A549 (cell line): ENCODE measurements at regions not wholly inside any gene's neighbourhood (a gene's known extent, or its start where the extent isn't known, plus 50 kb on each side); places are given as distances from the start of the nearest gene placed in this dataset.
A peak's percentile ranks its signal among the peaks of the same experiment; 100 is the strongest.

Experiments
- ATAC-seq, 2 experiments: fragments of 200-7000 bp in 1 of 2; fragments of >200 bp in 1 of 2; cut with Nextera tagmentation in 1 of 2; cut with Tn5 transposase in 1 of 2; 3 replicates each; pipeline versions ENCODE4 v1.8.0 to v1.9.1; 2018 to 2020; ENCODE audit warnings: mild to moderate bottlenecking in 1 of 2, moderate library complexity in 1 of 2
- CTCF ChIA-PET: fragments of 300-600 bp; sonication (Branson Sonifier 250); formaldehyde crosslinking; extraction: SDS; loops from one replicate; lab custom pipeline; 2021; ENCODE audit warnings: antibody characterized with exemption, inconsistent platforms; lab: Yijun Ruan, JAX
- POLR2A ChIA-PET: fragments of 350-600 bp; formaldehyde crosslinking; extraction: SDS; loops from one replicate; lab custom pipeline; 2021; ENCODE audit warnings: antibody characterized with exemption, inconsistent platforms; lab: Yijun Ruan, JAX
- DNase-seq, 2 experiments: peaks; one replicate each; pipeline versions ENCODE4 v3.0.0 to v3.0.0-alpha.2; 2011 to 2016; ENCODE audit warnings: low read depth in 1 of 2, low spot score in 1 of 2
- FAIRE-seq: peaks from 2 replicates; lab custom pipeline; 2011; peaks lifted over from hg19 to GRCh38; lab: Jason Lieb, UNC
- H3K27ac ChIP-seq, 2 experiments: fragments of >200 bp; sonication (Bioruptor Twin); formaldehyde crosslinking; 3 replicates each; pipeline ENCODE4 v1.5.1; 2016 to 2017
- H3K4me1 ChIP-seq: fragments of >200 bp; sonication (Bioruptor Twin); formaldehyde crosslinking; 3 replicates; pipeline ENCODE4 v1.6.1; 2016
- H3K4me2 ChIP-seq: fragments of >200 bp; sonication (Bioruptor Twin); formaldehyde crosslinking; 3 replicates; pipeline ENCODE4 v1.6.1; 2016
- H3K4me3 ChIP-seq: fragments of >200 bp; sonication (Bioruptor Twin); formaldehyde crosslinking; 3 replicates; pipeline ENCODE4 v1.5.1; 2016
- H3K9me3 ChIP-seq: fragments of >200 bp; sonication (Bioruptor Twin); formaldehyde crosslinking; 3 replicates; pipeline ENCODE4 v1.6.1; 2016
- BCL3 ChIP-seq: fragments of >200 bp; sonication (Bioruptor Twin); formaldehyde crosslinking; IDR thresholded peaks from 3 replicates; pipeline ENCODE4 v1.6.1; 2016
- CBX8 ChIP-seq: fragments of 200-600 bp; sonication (generic); IDR thresholded peaks from 2 replicates; pipeline ENCODE4 v1.6.1; 2016
- CHD2 ChIP-seq: fragments of 150-350 bp; IDR thresholded peaks from 2 replicates; pipeline ENCODE4 v1.6.1; 2014; ENCODE audit warnings: low read length; ENCODE audit not compliant: partially characterized antibody
- EHF ChIP-seq: fragments of 250-450 bp; sonication (Bioruptor Pico); IDR thresholded peaks from 2 replicates; pipeline ENCODE4 v1.5.0; 2020; ENCODE audit warnings: mild to moderate bottlenecking
- EHMT2 ChIP-seq: fragments of 200-600 bp; sonication (generic); IDR thresholded peaks from 2 replicates; pipeline ENCODE4 v1.6.1; 2016; ENCODE audit warnings: antibody characterized with exemption, low read depth, mild to moderate bottlenecking, moderate library complexity
- FOSL2 ChIP-seq, 2 experiments: fragments of 450-650 bp in 1 of 2; fragments of >200 bp in 1 of 2; sonication (Bioruptor Twin) in 1 of 2; formaldehyde crosslinking; IDR thresholded peaks; 2 replicates each; pipeline versions ENCODE4 v1.5.0 to v1.6.1; 2016 to 2020; ENCODE audit warnings: mild to moderate bottlenecking in 1 of 2, moderate library complexity in 1 of 2
- HES2 ChIP-seq: fragments of >200 bp; sonication (Bioruptor Twin); formaldehyde crosslinking; IDR thresholded peaks from 2 replicates; pipeline ENCODE4 v1.6.1; 2016
- HEYL ChIP-seq: fragments of 250-450 bp; sonication (Bioruptor Pico); IDR thresholded peaks from 2 replicates; pipeline ENCODE4 v1.8.0; 2021; ENCODE audit warnings: mild to moderate bottlenecking, moderate library complexity
- HMGXB4 ChIP-seq: fragments of 250-450 bp; sonication (Bioruptor Pico); IDR thresholded peaks from 2 replicates; pipeline ENCODE4 v1.5.0; 2021; ENCODE audit warnings: mild to moderate bottlenecking, moderate library complexity, borderline replicate concordance
- HOXA7 ChIP-seq: fragments of 250-450 bp; sonication (Bioruptor Pico); IDR thresholded peaks from 2 replicates; pipeline ENCODE4 v1.5.0; 2020; ENCODE audit warnings: mild to moderate bottlenecking, moderate library complexity
- JUN ChIP-seq, 2 experiments: fragments of >200 bp; sonication (Bioruptor Twin); formaldehyde crosslinking; IDR thresholded peaks; 2 replicates in 1 of 2; 3 replicates in 1 of 2; pipeline ENCODE4 v1.6.1; 2016 to 2017
- MAFK ChIP-seq: fragments of 450-650 bp; IDR thresholded peaks from 2 replicates; pipeline ENCODE4 v1.6.1; 2014; ENCODE audit not compliant: partially characterized antibody
- MAZ ChIP-seq: fragments of 150-350 bp; IDR thresholded peaks from 2 replicates; pipeline ENCODE4 v1.6.1; 2014; ENCODE audit warnings: antibody characterized with exemption, low read depth, low read length, borderline replicate concordance
- MYC ChIP-seq: IDR thresholded peaks from 2 replicates; pipeline ENCODE4 v1.6.1; 2012; ENCODE audit warnings: mild to moderate bottlenecking, inconsistent platforms, low read length, improper control_type of control experiment, borderline replicate concordance
- POLR2AphosphoS2 ChIP-seq: conservative IDR thresholded peaks from 2 replicates; pipeline ENCODE4 v1.6.1; 2012; ENCODE audit warnings: low read length, improper control_type of control experiment, inconsistent platforms
- RAD21 ChIP-seq, 2 experiments: fragments of >200 bp in 1 of 2; sonication (Bioruptor Twin) in 1 of 2; formaldehyde crosslinking in 1 of 2; IDR thresholded peaks in 1 of 2; conservative IDR thresholded peaks in 1 of 2; 2 replicates in 1 of 2; 3 replicates in 1 of 2; pipeline ENCODE4 v1.6.1; 2012 to 2018; ENCODE audit warnings: inconsistent platforms in 1 of 2
- RCOR1 ChIP-seq: fragments of 150-350 bp; IDR thresholded peaks from 2 replicates; pipeline ENCODE4 v1.6.1; 2014; ENCODE audit warnings: antibody characterized with exemption, low read length, low read depth
- REST ChIP-seq: fragments of 200-600 bp; sonication (generic); IDR thresholded peaks from 2 replicates; pipeline ENCODE4 v1.6.1; 2016; ENCODE audit warnings: antibody characterized with exemption, mild to moderate bottlenecking, moderate library complexity
- ZC3H11A ChIP-seq: fragments of 450-650 bp; IDR thresholded peaks from 2 replicates; pipeline ENCODE4 v1.6.1; 2014; ENCODE audit warnings: antibody characterized with exemption, mild to moderate bottlenecking
- WGBS: methylation state at CpG from one replicate; pipeline ENCODE4 v1.1.6; 2017; ENCODE audit errors: missing lambda C conversion rate; 5-methylcytosine and 5-hydroxymethylcytosine counted together

- Histone ChIP-seq H3K4me1 (no peaks in the 10 kb centered on the region), H3K4me3 (no peak overlapping the region), H3K27ac (no peak overlapping the region), H3K9me3 (no peaks in the 10 kb centered on the region), H3K4me2 (no peak overlapping the region)
- TF ChIP-seq HOXA7 (no peak), MAFK (peak; percentile 51)
- 4% methylated on average over 1 of the region's 1 CpG for WGBS
- POLR2A ChIA-PET = no interaction called here
- FAIRE-seq = no peak
- no peak for ATAC-seq
- CTCF ChIA-PET = no interaction called here
- DNase-seq = no peak
These were observed 1378.2 kb upstream of the PCDH20 start for GRCh38 chr13:62793850-62794249.

- TF ChIP-seq CHD2 (no peak), MAZ (no peak), JUN (IDR thresholded peaks at IDR 0.05) (no peak), MYC (no peak), BCL3 (no peak), ZC3H11A (no peak), REST (no peak), RCOR1 (no peak), FOSL2 (IDR thresholded peaks at IDR 0.05) (no peak), FOSL2 (CRISPR knock-in tag; IDR thresholded peaks at IDR 0.05) (no peak), EHMT2 (no peak), HES2 (no peak), CBX8 (no peak), RAD21 (conservative IDR thresholded peaks at IDR 0.05 in 1 of 2, IDR thresholded peaks at IDR 0.05 in 1 of 2) (no peak), HMGXB4 (CRISPR knock-in tag) (no peak), POLR2AphosphoS2 (no peak), HEYL (CRISPR knock-in tag) (no peak), EHF (no peak)
- ATAC-seq = no peak
- Histone ChIP-seq H3K4me2 (peak overlapping the region; percentile 42), H3K9me3 (no peaks in the 10 kb centered on the region), H3K4me1 (no peaks in the 10 kb centered on the region), H3K4me3 (no peak overlapping the region), H3K27ac (no peak overlapping the region)
- no peak for FAIRE-seq
- DNase-seq = peak; percentile 1 to 11
- ChIA-PET POLR2A (no interaction called here), CTCF (no interaction called here)
- 14% methylated on average over 1 of the region's 1 CpG for WGBS
These were observed 1366.2 kb upstream of the PCDH20 start for GRCh38 chr13:62781866-62782265.
